ENCODE measurements at regions not wholly inside any gene's neighbourhood (a gene's known extent, or its start where the extent isn't known, plus 50 kb on each side); places are given as distances from the start of the nearest gene placed in this dataset.
A peak's percentile ranks its signal among the peaks of the same experiment; 100 is the strongest.
"Not testable (repeated sequence)": the region's sequence is repeated elsewhere in the genome, so short reads cannot be mapped to it uniquely, and the experiment has no call there.

DNA sequence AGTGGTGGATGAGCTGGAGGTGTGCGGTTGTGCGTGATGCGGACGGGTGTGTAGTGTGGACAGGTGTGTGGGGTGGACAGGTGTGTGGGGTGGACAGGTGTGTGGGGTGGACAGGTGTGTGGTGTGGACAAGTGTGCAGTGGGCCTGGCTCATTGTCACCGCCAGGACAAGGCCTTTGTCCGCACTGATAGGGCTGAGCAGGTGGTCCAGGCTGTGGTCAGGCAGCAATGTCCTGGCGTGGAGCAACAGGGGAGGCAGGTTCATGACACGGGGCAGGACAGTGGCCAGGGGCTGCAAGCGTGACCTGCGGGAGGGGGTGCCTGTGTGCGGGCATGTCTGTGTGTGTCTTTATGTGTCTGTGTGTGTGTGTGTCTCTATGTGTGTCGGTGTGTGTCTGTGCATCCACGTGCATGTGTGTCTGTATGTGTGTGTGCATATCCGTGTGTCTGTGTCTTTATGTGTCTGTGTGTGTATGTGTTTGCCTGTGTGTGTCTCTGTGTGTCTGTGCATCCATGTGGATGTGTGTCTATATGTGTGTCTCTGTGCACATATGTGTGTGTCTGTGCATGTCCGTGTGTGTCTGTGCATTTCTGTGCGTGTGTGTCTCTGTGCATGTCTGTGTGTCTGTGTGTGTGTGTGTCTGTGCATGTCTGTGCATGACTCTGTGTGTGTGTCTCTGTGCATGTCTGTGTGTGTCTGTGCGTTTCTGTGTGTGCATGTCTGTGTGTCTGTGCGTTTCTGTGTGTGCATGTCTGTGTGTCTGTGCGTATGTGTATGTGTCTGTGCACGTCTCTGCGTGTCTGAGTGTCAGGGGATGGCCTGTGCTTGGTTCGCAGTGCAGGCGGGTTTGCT lies 161.0 kb downstream of the TMEM121 start:
- not testable (repeated sequence) for DNase-seq (ENCODE audit: insufficient read length, low spot score)
- peak; percentile 42 for FAIRE-seq

DNA sequence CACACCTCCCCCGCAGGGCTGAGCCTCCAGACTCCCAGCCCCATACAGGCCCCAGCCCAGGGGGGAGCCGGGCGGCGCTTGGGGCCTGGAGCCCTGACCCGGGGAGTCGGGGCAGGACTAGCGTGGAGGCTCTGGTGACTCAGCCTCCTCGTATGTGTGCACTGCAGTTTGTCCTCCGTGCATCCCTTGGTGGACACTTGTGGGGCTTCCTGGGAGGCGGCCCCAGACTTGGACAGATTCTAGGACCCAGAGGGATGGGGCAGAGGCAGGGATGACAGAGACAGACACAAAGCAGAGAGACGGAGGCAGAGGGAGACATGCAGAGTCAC lies 161.6 kb downstream of the TMEM121 start:
- not testable (repeated sequence) for FAIRE-seq

DNA sequence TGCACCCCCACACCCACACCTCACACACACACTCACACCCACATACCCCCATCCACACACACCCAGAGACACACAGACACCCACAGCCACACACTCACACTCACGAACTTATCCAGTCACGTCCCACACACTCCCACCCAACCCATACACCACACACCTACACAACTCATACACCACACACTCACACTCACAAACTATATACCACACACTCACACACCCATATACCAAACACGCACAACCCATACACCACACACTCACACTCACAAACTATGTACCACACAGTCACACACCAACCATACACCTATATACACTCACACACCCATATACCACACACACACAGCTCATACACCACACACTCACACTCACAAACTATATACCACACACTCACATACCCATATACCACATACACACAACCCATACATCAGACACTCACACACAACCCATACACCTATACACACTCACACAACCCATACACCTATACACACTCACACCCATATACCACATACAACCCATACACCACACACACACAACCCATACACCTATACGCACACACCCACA lies 162.4 kb downstream of the TMEM121 start:
- not testable (repeated sequence) for DNase-seq (ENCODE audit: insufficient read length, low spot score); FAIRE-seq

More for the DNA sequence above, 161.6 kb downstream of the TMEM121 start:
- not testable (repeated sequence) for DNase-seq (ENCODE audit: insufficient read length, low spot score)

DNA sequence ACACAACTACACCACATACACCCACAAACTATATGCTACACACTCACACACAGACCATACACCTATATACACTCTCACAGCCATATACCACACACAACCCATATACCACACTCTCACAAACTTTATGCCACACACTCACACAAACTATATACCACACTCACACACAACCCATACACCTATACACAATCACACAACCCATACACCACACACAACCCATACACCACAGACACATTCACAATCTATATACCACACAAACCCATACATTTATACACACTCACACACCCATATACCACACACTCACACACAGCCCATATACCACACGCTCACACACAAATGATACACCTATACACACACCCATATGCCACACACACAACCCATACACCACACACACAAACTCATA lies 163.3 kb downstream of the TMEM121 start:
- DNase-seq (ENCODE audit: insufficient read length, low spot score) (no peak), FAIRE-seq (no peak)

DNA sequence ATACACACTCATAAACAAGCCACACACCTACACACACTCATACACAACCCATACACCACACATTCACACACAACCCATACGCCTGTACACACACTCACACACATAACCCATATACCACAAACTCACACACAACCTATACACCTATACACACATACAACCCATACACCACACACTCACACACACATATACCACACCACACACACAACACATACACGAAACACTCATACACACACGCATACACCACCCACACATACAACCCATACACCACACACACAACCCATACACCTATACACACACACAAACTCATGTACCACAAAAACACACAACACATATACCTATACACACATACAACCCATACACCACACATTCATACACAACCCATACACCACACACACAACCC lies 164.3 kb downstream of the TMEM121 start:
- DNase-seq (ENCODE audit: insufficient read length, low spot score) (no peak), FAIRE-seq (no peak)

DNA sequence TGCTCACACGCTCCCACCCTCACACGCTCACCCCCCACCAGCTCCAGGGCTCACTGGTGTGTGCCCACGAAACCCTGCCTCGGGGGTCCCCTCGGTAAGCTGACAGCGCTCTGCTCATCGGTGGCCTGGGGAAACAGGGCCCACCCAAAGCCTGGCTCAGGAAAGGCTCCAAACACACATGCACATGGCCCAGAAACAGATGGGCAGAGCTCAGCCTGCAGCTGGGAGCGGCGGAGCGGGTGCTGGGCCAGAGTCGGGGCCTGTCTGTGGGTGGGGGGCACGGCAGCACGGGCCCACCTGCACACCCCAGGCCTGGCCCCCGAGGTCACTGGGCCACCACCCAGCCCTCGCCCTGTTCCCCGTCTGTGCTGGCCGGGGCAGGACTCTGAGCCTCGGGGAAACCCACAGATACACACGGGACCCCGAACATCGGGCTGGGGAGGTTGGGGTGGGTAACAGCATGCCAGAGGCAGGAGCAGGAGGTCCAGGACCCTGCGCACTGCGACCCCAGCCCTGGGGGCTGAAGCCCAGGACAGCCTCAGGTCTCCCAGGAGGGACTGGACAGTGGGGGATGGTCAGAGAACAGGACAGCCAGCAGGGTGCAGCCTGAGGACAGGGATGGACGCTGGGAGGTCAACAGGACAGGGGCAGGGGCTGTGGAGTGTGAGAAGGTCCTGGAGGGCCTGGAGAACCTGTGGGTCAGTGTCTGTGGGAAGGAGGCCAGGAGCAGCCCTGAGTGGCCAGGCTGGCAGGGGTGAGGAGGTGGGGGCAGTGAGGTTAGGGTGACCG lies 165.1 kb downstream of the TMEM121 start:
- not testable (repeated sequence) for DNase-seq (ENCODE audit: insufficient read length, low spot score); FAIRE-seq

DNA sequence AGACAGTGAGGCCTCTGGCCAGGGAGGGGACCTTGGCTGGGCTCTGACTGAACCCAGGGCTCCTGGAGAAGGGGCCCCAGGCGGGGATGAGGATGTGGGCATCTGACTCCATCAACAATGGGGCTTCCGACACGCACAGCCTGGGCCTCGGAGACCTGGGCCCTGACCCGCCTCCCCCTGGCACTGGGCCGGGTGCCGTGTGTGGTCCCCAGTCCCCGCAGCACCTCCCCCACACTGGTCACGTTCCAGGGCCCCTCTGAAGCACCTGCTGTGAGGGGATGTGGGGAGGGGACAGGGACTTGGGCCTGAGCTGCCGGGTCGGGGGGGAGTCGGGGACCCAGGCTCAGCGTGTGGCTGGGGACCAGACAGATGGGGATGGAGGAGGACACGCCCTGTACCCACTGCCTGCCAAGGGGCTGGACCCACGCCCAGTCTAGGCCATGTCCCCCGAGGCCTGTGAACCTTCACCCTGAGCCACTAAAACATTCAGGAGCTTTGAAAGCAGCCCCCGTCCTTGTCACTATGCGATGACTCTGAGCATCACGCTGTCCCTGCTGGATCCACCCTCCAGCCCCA lies 165.8 kb downstream of the TMEM121 start:
- not testable (repeated sequence) for FAIRE-seq; DNase-seq (ENCODE audit: insufficient read length, low spot score)

DNA sequence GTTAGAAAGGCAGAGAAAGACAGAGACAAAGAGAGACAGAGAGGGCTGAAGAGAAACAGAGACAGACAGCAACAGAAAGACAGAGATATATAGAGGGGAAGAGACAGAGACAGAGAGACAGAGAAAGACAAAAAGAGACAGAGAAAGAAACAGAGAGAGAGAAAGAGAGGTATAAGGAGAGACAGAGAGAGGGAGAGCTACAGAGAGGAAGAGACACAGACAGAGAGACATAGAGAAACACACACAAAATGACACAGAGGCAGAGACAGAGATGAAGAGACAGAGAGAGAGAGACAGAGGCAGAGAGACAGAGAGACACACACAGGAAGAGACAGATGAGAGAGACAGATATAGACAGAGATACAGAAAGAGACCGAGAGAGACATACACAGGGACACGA lies 168.6 kb downstream of the TMEM121 start:
- FAIRE-seq (no peak), DNase-seq (ENCODE audit: insufficient read length, low spot score) (no peak)

DNA sequence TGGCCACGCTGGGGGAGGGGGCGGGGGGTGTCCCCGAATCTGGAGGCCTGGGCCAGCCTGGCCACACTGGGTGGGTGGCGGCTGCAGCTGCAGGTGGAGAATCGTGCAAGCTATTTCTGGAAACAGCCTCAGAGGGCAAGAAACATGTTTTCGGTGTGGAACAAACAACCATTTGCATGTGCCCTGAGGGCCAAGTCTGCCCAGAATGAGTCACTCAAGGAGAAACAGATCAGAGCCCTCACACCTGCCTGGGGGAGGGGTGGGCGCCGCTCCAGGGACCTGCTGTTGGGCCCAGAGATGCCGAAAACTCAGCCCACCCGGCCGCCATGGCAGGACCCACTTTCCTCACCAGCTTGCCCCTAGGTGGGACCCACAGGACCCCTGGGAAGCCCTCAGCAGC lies 170.0 kb downstream of the TMEM121 start:
- not testable (repeated sequence) for DNase-seq (ENCODE audit: insufficient read length, low spot score); FAIRE-seq

DNA sequence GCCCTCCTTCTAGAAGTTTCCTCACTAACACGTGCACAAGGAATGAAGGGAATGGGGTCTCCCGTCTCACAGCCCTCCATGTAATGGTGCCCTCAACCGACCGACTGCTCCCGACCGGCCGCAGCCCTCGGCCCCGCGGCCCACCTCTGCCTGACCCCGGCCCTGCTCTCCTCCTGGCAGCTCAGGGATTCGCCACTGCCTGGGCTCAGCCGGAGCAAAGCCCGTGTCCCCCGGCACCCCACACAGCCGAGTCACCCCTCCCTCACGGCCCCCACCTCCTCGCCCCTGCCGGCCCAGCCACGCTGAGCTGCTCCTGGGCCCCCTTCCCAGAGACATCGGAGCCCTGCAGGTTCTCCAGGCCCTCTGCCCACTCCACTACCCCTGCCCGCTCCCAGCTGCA lies 171.0 kb downstream of the TMEM121 start:
- not testable (repeated sequence) for DNase-seq (ENCODE audit: insufficient read length, low spot score); FAIRE-seq

DNA sequence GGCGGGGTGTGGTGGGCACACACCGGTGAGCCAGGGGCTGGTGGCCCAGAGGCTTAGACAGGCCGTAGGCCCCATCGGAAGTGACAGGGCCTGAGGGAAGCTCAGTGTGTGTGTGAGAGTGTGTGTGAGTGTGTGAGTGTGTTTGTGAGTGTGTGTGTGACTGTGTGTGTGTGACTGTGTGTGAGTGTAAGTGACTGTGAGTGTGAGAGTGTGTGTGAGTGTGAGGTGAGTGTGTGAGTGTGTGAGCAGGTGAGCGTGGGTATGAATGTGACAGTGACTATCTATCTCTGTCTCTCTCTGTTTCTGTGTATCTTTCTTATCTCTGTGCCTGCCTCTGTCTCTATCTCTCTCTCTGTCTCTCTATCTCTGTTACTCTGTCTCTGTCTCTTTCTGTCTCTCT lies 171.6 kb downstream of the TMEM121 start:
- not testable (repeated sequence) for DNase-seq (ENCODE audit: insufficient read length, low spot score); FAIRE-seq

DNA sequence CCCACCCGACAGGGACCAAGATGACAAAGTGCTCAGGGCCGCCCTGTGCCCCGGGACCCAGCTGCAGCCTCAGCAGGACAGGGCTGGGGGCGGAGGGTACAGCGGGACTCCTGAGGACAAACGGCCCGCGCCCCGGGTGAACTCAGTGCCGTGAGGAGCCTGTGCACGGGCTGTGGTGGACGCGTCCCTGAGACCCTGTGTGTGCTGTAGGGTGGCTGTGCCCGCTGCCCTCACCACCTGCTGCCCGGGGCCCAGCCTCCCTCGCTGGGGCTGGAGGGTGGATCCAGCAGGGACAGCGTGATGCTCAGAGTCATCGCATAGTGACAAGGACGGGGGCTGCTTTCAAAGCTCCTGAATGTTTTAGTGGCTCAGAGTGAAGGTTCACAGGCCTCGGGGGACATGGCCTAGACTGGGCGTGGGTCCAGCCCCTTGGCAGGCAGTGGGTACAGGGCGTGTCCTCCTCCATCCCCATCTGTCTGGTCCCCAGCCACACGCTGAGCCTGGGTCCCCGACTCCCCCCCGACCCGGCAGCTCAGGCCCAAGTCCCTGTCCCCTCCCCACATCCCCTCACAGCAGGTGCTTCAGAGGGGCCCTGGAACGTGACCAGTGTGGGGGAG lies 172.7 kb downstream of the TMEM121 start:
- FAIRE-seq; DNase-seq (ENCODE audit: insufficient read length, low spot score): not testable (repeated sequence)

DNA sequence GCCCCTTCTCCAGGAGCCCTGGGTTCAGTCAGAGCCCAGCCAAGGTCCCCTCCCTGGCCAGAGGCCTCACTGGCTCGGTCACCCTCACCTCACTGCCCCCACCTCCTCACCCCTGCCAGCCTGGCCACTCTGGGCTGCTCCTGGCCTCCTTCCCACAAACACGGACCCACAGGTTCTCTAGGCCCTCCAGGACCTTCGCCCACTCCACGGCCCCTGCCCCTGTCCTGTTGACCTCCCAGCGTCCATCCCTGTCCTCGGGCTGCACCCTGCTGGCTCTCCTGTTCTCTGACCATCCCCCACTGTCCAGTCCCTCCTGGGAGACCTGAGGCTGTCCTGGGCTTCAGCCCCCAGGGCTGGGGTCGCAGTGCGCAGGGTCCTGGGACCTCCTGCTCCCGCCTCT lies 173.3 kb downstream of the TMEM121 start:
- FAIRE-seq; DNase-seq (ENCODE audit: insufficient read length, low spot score): not testable (repeated sequence)

DNA sequence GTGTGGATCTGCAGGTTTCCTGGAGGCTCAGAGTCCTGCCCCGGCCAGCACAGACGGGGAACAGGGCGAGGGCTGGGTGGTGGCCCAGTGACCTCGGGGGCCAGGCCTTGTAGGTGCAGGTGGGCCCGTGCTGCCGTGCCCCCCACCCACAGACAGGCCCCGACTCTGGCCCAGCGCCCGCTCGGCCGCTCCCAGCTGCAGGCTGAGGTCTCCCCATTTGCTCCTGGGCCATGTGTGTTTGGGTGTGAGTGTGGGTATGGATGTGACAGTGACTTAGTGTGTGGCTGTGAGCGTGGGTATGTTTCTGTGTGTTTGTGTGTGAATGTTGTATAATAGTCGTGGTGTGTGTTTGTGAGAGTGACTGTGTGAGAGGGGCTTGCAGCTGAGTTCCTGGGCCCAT lies 173.8 kb downstream of the TMEM121 start:
- not testable (repeated sequence) for FAIRE-seq; DNase-seq (ENCODE audit: insufficient read length, low spot score)

DNA sequence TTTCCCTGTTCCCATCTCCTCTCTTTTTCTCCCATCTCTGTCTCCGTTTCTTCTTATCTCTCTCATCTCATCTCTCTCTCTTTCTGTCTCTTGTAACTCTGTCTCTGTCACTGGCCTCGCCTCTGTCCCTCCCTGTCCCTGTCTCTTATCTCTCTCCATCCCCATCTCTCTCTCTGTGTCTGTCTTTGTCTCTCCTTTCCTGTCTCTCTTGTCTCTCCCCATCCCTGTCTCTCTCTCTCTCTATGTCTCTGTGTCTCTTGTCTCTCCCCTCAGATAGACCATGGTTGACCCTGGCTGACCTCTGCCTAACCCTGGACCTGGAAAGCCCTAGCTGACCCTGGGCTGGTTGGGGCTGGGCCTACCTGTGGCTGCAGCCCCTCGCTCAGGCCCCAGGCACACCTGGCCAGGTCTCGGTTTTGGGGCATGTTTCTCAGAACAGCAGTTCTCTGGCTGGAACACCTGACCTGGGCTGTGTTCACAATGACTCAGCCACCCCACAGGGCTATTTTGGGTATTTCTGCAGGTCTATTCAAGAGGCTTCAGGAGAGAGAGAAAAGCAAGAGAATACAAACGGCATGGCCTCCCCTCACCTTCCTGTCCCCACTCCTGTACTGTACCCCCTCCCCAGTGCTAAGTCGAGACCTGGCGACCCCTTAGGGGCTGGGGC lies 174.4 kb downstream of the TMEM121 start:
- FAIRE-seq (no peak), DNase-seq (ENCODE audit: insufficient read length, low spot score) (no peak)

DNA sequence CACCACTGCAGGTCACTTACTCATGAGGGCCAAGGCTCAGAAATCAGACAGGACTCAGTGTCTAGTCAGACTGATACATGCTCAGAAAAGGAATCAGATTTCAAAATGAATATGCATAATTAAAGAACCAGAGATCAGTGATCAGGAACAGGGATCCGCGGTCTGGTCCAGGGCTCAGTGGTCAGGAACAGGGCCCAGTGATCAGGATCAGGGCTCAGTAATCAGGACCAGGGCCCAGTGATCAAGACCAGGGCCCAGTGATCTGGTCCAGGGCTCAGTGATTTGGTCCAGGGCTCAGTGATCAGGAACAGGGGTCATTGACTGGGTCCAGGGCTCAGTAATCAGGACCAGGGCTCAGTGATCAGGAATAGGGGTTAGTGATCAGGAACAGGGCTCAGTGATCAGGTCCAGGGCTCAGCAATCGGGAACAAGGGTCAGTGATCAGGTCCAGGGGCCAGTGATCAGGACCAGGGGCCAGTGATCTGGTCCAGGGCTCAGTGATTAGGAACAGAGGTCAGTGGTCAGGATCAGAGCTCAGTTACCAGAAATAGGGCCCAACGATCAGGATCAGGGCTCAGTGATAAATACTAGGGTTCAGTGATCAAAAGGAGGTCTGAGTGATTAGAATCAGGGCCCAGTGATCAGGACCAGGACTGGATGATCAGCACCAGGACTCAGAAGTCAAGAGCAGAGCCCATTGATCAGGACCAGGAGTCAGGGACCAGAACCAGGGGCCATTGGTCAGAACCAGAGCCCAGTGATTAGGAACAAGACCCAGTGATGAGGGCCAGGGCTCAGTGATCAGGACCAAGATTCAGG lies 175.3 kb downstream of the TMEM121 start:
- no peak for FAIRE-seq
- no peak for DNase-seq (ENCODE audit: insufficient read length, low spot score)

DNA sequence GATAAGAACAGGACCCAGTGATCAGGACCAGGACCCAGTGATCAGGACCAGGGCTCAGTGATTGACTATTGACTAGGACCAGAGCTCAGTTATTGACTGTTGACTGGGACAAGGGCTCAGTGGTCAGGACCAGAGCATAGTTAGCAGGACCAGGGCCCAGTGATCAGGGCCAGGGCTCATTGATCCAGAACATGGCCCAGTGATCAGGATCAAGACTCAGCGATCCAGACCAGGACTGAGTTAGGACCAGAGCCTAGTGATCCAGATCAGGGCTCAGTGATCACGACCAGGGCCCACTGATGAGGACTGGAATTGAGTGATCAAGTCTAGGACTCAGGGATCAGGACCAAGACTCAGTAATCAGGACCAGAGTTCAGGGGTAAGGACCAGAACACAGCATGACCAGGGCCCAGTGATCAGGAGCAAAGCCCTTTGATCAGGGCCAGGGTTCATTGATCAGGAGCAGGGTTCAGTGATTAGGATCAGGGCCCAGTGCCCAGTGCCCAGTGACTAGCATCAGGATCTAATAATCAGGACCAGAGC lies 176.0 kb downstream of the TMEM121 start:
- no peak for DNase-seq (ENCODE audit: insufficient read length, low spot score)
- FAIRE-seq = no peak

DNA sequence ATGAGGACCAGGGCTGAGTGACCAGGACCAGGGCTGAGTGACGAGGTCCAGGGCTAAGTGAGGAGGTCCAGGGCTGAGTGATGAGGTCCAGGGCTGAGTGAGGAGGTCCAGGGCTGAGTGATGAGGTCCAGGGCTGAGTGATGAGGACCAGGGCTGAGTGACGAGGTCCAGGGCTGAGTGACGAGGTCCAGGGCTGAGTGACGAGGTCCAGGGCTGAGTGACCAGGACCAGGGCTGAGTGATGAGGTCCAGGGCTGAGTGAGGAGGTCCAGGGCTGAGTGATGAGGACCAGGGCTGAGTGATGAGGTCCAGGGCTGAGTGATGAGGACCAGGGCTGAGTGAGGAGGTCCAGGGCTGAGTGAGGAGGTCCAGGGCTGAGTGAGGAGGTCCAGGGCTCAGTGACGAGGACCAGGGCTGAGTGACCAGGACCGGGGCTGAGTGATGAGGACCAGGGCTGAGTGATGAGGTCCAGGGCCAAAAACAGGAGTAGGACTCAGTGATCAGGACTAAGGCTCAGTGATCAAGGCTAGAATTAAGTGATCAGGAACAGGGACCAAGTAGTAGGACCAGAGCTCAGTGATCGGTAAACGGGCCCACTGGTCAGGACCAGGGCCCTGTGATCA lies 176.8 kb downstream of the TMEM121 start:
- not testable (repeated sequence) for FAIRE-seq; DNase-seq (ENCODE audit: insufficient read length, low spot score)
